ENCODE measurements at regions not wholly inside any gene's neighbourhood (a gene's known extent, or its start where the extent isn't known, plus 50 kb on each side); places are given as distances from the start of the nearest gene placed in this dataset.

- no peak for TF ChIP-seq CTCF (conservative IDR thresholded peaks at IDR 0.05 in 1 of 2, IDR thresholded peaks at IDR 0.05 in 1 of 2; ENCODE audit: extremely low read depth in 1 of 2, insufficient read depth in 1 of 2, low read depth in 1 of 2, low read length in 2 of 2)
- TF ChIP-seq EZH2 (IDR thresholded peaks at IDR 0.05; ENCODE audit: borderline replicate concordance, low read length), result no peak
These were observed 1007.1 kb upstream of the ACO1 start for GRCh38 chr9:31377358-31377757.

All from mammary epithelial cell (primary cell).